Esophagus muscularis mucosa (tissue), 4 donors: ENCODE measurements at regions not wholly inside any gene's neighbourhood (a gene's known extent, or its start where the extent isn't known, plus 50 kb on each side); places are given as distances from the start of the nearest gene placed in this dataset.

Experiments
- EP300 ChIP-seq: sonication (generic); formaldehyde crosslinking; IDR thresholded peaks from one replicate; pipeline ENCODE4 v1.6.1; 2017; ENCODE audit warnings: antibody characterized with exemption
- POLR2A ChIP-seq: fragments of 450-650 bp; IDR thresholded peaks from one replicate; pipeline ENCODE4 v1.6.1; 2017; ENCODE audit warnings: antibody characterized with exemption, moderate library complexity, mild to moderate bottlenecking, low read depth
- TF ChIP-seq, protein P1 (sequence below), 3 experiments: fragments of 200-600 bp in 2 of 3; fragments of 450-650 bp in 1 of 3; sonication (generic) in 2 of 3; IDR thresholded peaks; one replicate each; pipeline ENCODE4 v1.5.1; 2017 to 2019; ENCODE audit warnings: antibody characterized with exemption in 3 of 3, mild to moderate bottlenecking in 2 of 3, moderate library complexity in 1 of 3

DNA sequence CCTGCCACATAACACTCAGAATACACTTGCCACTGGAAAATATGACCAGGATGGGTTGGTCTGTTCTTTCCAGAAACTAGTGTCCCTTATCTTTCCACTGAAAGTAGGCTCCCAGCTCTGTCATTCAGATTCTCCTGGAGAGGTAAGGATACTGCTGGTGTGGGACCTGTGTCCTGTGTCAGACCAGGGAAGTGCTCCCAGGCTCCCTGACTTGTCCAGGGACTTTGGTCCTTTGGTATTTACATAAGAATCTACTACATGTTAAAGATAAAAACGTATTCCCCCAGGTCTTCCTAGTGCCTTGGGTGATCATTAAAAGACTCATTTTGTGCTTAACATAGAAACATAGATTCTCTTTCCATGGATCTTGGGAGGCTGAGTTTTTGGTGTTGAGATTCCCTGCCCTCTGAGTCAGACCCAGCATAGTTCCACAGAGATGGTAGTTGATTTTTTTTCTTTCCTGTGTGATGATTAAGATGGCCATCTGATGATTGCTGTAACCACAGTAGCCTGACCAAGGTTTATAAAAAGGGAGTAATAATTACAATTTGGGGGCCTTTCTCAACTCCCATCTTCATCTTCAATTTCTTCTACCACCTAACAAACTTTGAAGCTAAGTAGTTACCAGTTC, 159.8 kb upstream of the JADE1 start:
- TF ChIP-seq EP300 (no peak), POLR2A (no peak)
- TF ChIP-seq, protein P1, sequence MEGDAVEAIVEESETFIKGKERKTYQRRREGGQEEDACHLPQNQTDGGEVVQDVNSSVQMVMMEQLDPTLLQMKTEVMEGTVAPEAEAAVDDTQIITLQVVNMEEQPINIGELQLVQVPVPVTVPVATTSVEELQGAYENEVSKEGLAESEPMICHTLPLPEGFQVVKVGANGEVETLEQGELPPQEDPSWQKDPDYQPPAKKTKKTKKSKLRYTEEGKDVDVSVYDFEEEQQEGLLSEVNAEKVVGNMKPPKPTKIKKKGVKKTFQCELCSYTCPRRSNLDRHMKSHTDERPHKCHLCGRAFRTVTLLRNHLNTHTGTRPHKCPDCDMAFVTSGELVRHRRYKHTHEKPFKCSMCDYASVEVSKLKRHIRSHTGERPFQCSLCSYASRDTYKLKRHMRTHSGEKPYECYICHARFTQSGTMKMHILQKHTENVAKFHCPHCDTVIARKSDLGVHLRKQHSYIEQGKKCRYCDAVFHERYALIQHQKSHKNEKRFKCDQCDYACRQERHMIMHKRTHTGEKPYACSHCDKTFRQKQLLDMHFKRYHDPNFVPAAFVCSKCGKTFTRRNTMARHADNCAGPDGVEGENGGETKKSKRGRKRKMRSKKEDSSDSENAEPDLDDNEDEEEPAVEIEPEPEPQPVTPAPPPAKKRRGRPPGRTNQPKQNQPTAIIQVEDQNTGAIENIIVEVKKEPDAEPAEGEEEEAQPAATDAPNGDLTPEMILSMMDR (IDR thresholded peaks at IDR 0.05): no peak
